ENCODE measurements at regions not wholly inside any gene's neighbourhood (a gene's known extent, or its start where the extent isn't known, plus 50 kb on each side); places are given as distances from the start of the nearest gene placed in this dataset.
"Not testable (repeated sequence)": the region's sequence is repeated elsewhere in the genome, so short reads cannot be mapped to it uniquely, and the experiment has no call there.

DNA sequence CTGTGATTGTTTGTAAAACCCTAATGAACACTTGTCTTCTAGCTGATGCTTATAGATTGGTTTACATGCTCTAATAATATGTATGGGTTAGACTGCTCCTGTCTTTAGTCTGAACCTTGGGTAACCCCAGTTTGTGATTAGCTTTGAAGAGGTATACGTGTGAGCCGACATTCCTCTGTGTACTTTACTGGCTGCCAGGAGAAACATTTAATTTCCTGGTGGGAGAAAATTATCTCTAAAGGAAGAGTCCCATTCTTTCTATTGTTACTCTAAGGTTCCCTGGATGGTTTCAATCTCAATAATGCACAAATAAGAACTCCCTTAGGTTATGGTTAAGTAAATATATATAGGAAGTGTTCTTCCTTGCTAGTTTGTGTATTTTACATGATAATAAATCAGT lies 143.6 kb upstream of the ZSWIM2 start:
- DNase-seq (ENCODE audit: low read depth, low spot score) = no peak

DNA sequence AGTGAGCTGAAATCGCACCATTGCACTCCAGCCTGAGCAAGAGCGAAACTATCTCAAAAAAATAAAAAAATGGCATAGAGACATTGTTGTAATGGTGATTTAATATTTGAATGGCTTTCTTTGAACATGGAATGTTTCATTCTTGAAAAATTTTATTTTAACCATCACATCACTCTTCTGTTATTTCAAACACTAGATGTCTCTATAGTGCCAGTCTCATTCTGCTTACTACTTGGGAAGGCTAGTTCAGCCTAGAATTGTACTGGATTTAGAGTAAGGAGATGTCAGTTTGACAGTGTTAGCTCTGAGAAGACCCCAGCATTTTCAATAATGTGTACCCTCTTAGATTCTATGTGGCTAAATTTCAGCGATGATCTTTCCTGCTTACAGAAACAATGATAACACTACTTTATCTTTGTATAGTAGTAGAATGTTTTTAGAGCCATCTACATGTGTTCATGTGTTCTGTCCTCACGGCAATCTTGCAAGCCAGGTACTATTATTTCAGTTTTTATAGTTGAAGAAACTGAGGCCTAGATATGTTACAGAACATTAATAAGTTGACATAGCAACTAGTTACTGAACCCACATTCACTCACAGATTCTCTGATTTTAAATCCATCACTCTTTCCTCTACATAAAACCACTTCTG lies 142.9 kb upstream of the ZSWIM2 start:
- DNase-seq (ENCODE audit: low read depth, low spot score) = no peak

DNA sequence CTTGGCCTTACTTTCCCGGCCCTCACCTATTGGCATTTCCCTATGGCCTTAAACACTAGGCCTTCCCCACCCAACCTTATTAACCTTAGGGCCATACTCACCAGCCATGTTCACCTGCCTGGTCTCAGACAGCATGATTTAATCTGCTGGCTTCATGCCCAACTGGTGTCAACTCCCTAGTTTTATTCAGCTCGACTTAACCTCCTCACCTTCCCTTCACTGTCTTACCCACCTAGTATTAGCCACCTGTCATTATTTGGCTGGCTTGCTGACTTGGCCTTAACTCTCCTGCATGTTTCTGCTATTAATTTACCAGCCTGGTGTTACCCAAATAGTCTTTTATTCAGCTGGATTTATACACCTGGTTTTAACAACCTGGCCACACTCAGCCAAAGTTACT lies 136.0 kb upstream of the ZSWIM2 start:
- DNase-seq (ENCODE audit: low read depth, low spot score) = no peak

DNA sequence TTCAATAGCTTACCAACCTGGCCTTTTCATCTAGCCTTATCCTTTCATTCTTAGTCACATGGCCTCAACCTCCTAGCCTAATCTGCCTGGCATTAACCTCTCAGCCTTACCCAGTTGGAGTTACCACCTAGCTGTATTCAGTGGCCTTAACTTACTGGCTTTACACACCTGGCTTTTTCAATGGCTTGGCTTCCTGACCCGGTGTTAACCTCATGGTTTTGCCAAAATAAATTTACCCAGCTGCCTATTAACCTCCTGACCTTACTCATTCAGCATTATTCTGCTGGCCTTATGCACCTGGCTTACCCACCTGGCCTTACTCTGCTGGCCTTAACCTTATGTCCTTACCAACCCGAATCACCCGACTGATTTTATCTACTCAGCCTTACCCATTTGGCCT lies 135.5 kb upstream of the ZSWIM2 start:
- DNase-seq (ENCODE audit: low read depth, low spot score) = no peak

DNA sequence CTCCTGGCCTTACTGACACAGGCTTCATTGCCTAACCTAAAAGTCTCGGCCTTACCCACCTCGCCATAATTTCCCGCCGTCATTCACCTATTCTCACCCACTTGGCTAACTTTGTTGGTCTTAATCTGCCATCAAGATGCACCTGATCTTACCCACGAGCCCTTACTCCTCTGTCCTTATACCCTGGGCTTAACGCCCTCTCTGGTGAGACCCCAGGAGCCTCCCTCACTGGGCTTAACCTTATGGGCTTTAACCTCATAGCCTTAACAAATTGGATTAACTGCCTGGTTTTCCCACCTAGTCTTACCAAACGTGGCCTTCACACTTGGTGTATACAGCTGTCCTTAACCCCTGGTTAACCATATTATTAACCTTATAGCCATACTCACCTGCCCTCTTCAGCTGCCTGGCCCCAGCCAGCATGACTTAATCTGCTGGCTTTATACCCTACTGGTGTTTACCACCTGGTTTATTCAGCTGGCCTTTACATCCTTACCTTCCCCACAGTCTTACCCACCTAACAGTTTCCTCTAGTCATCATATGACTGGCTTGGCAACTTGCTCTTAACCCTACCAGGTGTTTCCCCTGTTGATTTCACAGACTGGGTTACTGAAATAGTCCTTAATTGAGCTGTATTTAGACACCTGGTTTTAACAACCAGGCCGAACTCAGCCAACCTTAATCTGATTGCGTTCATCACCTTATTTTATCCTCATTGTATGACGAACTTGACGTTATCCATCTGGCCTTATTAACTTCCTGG lies 132.0 kb upstream of the ZSWIM2 start:
- no peak for DNase-seq (ENCODE audit: low read depth, low spot score)

DNA sequence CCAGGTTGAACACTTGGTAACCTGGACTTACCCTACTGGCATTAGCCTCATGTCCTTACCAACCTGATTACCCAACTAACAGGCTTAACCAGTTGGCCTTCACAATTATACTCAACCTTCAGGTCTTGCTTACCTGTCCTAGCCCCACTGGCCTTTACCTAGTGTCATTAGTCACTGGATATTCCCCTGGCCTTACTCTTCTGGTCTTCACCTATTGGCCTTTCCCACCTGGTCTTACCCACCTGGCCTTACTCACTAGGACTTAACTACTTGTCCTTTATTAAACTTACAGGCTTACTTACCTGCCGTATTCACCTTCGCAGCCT lies 131.1 kb upstream of the ZSWIM2 start:
- no peak for DNase-seq (ENCODE audit: low read depth, low spot score)

DNA sequence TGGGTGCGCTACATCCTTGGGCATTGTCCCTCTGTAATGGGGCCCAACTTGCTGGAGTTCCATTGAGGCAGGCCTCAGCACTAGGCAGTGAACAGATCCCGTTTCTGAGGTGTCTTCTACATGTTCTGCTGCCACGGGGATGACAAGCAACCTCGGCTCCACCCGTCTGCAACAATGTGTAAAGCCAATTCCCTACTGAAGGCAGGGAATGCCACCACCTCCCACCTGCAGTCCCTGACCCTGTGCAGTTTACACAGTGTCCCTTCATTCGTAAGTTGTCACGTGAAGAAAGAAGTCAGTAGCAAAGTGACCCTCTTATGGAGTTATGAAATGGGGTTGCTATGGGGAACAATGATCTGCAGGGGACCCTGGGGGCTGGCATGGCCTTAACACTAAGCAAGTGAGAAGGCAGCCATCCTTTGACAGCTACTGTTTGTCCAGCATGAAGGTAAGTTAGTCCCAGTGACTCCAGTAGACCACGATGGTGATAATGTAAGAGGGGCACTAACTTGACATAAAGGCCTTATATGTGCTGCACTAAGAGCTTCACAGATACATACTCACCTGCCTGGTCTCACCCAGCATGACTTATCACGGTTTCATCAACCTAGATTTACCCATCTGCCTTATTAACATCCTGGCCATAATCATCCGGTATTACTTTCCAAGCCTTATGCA lies 130.6 kb upstream of the ZSWIM2 start:
- DNase-seq (ENCODE audit: low read depth, low spot score) = no peak

DNA sequence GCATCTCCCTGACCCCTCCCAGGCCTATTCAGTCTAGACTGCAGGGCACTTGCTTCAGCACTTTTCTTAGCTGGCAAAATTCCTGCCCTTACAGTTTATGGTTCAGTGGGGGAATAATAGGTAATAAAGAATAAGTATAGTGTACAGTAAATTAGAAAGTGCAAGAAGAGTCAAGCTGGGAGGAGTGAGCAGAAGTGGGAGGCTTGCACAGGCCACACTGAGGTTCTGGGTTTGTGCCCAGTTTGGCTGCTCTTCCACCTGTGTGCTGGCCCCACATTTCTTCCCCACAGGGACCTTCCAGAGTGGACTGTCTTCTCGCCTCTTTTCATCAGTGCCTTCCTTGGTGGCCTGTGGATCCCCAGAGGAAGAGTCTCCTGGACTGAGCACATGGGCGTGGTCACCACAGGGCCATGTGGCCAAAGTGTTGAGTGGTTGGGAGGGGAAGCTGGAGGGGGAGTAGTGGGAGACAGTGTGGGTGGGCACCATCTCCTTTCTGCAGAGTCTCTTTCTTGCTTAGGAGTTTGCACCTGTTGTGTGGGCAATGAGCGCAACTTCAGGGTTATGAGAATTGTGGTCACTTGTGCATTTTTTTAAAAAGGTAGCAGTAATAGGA lies 128.6 kb upstream of the ZSWIM2 start:
- no peak for DNase-seq (ENCODE audit: low read depth, low spot score)

DNA sequence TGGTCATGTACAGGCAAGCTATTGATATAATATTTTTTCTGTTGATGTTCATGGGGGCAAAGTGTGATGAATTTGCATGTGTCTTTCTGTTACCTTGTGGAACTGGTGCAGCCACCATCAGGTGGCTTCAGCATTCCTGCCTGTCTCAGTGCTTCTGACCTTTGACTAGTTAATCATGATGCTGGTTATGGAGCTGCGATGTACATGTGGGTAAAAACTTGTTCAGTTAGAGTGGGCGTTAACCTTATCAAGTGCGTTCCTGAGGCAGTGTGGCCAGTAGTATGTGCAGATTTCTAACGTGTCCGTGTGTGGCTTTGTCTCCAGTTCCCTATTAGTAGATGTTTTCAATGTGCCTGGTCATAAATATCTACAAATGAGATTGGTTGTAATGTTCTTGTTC lies 127.4 kb upstream of the ZSWIM2 start:
- no peak for DNase-seq (ENCODE audit: low read depth, low spot score)

DNA sequence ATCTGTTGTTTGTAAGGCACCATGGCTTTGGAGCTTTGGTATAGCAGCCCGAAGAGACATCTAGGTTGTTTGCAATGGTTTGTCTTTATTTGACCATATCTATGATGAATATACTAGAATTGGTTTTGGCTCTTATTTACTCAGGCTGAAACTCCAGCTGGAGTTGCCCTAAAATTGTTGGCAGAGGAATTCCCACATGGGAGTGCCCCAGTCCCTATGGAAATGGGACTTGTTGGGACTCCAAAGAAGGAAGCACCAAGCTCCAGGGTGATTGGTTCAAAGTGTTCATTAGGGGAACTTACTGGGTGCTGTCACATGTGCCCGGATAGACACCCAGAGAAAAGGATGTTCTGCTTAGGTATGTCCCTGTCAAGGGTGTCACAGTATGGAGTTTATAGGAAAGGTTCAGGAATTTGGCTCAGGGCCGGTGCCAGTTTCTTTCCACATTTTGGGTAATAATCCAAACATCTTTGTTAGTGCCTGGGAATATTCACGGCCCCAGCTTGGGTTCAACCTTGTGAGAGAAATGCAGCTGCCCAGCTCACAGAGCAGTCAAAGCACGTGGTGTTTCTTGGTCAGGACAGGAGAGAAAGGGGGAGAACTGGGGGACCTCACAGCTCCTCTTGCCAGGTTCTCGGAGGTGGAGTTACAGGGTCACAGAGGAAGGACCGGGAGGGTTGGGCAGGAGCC lies 123.5 kb upstream of the ZSWIM2 start:
- no peak for DNase-seq (ENCODE audit: low read depth, low spot score)

DNA sequence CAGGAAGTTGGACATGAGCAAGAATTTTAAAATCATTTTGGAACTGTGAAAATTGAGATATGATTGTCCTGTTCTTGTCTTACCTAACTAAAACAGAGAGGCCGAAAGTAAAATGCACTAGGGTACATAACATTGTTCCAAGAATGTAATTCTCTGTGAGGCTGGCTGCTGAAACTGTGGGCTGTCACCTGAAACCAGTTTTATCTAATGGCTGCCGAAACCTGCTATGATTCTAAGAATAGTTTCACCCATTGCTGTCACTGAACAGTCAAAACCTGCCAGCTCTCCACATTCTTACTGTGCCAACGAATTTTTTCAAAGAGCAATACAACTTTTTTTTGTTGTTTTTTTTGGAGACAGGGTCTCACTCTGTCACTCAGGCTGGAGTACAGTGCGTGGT lies 119.3 kb upstream of the ZSWIM2 start:
- DNase-seq (ENCODE audit: low read depth, low spot score) = no peak

DNA sequence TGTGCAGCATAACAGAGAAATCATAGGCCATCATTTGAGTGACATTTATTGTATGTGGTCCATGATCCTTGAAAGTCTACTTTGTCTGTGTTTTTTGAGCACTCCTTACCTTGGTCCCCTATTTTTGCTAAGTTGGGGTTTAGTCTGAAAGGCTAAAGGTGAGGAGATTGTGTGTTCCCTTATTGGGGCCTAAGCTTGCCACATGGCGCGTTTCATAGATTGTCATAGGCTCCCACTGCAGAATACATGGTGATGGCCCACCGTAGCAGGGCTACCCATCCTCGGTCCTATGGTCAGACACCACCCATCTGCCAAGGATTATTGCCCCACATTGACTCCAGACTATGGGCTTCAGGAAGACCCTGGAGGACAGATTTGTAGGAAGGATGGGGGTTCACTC lies 117.0 kb upstream of the ZSWIM2 start:
- DNase-seq (ENCODE audit: low read depth, low spot score) = no peak

DNA sequence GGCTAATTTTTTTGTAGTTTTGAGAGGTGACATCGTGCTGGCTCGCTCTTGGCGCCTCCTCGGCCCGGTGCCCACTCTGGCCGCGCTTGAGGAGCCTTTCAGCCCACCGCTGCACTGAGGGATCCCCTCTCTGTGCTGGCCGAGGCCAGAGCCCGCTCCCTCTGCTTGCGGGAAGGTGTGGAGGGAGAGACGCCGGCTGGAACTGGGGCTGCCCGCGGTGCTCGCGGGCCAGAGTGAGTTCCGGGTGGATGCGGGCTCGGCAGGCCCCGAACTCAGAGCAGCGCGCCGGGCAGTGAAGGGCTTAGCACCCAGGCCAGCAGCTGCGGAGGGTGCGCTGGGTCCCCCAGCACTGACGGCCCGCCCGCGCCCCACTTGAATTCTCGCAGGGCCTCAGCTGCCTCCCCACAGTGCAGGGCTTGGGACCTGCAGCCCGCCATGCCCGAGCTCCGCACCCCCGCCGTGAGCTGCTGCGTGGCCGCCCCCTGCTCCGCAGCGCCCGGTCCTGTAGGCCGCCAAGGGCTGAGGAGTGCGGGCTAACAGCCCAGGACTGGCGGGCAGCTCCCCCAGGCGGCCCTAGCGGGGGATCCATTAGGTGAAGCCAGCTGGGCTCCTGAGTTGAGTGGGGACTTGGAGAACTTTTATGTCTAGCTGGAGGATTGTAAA lies 113.2 kb upstream of the ZSWIM2 start:
- no peak for DNase-seq (ENCODE audit: low read depth, low spot score)

DNA sequence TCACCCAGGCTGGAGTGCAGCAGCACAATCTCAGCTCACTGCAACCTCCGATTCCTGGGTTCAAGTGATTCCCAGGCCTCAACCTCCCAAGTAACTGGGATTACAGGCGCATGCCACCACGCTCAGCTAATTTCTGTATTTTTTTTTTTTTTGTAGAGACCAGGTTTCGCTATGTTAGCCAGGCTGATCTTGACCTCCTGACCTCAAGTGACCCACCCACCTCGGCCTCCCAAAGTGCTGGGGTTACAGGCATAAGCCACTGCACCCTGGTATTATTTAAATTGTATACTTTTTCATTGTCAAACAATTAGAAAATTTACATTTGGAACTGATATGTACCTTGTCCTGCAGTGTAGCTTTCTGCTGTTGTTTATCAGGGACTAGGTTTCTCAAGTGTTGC lies 111.3 kb upstream of the ZSWIM2 start:
- not testable (repeated sequence) for DNase-seq (ENCODE audit: low read depth, low spot score)

DNA sequence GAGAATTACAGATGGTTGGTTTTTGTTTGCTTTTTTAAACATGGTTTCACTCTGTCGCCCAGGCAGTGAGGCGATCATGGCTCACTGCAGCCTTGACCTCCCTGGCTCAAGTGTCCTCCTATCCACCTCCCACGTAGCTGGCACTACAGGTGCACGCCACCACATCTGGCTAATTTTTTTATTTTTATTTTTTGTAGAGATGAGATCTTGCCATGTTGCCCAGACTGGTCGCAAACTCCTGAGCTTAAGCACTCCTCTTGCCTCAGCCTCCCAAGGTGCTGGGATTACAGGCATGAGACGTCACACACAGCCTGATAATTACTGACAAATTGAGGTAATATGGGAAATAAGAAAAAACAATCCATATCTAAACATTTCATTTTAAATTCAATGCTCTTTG lies 110.5 kb upstream of the ZSWIM2 start:
- no peak for DNase-seq (ENCODE audit: low read depth, low spot score)

DNA sequence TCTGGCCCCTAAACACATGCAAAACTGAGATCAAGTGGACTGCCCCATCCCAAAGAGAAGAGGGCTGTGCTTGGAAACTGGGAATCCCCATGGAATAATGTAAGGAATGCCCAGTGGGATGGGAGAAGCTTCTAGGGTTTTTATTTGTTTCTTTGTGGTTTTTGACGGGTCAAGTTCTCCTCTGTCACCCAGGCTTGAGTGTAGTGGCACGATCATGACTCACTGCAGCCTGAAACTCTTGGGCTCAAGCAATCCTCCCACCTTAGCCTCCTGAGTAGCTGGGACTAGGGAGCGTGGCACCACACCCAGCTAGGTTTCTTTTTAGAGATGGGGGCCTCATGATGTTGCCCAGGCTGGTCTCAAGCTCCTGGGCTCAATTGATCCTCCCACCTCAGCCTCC lies 101.7 kb upstream of the ZSWIM2 start:
- DNase-seq (ENCODE audit: low read depth, low spot score) = no peak

DNA sequence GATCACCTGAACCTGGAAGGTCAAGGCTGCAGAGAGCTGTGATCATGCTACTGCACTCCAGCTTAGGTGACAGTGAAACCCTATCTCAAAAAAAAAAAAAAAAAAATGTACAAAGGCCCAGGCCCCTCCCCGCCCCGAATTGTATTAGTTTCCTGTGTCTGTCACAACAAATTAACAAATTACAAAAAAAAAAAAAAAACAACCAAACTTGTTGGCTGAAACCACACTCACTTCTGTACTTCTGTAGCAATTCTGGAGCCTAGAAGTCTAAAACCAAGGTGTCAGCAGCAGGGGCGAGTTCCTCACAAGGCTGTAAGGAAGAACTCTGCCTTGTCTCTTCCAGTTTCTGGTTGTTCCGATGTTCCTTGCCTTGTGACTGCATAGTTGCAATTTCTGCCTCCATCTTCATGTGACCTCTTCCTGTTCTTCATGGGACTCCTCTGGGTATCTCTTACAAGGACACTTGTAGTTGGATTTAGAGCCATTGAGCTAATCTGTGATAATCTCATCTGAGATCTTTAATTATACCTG lies 100.8 kb upstream of the ZSWIM2 start:
- DNase-seq (ENCODE audit: low read depth, low spot score) = no peak

DNA sequence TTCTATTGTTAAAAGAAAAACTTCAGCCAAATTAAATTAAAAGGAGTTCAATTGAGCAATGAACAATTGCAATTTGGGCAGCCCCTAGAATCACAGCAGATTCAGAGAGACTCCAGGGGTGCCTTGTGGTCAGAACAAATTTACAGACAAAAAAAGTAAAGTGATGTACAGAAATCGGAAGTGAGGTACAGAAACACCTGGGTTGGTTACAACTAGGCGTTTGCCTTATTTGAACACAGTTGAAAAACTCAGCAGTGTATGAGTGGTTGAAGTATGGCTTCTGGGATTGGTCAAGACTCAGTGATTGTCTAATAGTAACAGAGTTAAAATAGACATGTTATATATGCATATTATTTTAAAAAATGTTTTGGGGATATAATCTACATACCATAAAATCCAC lies 98.5 kb upstream of the ZSWIM2 start:
- DNase-seq (ENCODE audit: low read depth, low spot score) = no peak

DNA sequence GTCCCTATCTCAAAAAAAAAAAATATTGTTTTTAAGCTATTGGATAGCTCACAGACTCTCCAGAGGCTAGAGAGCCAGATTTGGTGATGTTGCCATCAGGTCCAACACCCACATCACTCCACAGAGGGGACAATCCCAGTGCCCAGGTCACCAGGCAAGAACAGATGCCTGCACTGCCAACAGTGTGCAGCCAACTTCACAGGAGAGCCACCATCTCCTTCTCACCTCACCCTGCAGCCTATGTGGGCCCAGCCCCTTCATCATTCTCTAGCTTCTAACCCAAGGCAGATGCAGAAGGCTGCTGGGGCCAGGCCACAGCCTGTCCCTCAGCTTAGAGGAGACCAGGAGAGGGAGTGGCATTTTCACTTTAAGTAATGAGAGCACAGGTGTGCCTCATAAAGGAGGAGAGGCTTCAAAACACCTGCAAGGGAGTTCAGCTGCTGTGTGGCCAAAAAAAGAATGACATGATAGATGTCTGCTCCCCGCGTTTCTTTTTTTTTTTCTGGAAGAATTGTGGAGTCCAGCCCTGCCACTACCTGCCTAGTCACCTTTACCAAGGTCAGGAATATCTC lies 98.0 kb upstream of the ZSWIM2 start:
- no peak for DNase-seq (ENCODE audit: low read depth, low spot score)

DNA sequence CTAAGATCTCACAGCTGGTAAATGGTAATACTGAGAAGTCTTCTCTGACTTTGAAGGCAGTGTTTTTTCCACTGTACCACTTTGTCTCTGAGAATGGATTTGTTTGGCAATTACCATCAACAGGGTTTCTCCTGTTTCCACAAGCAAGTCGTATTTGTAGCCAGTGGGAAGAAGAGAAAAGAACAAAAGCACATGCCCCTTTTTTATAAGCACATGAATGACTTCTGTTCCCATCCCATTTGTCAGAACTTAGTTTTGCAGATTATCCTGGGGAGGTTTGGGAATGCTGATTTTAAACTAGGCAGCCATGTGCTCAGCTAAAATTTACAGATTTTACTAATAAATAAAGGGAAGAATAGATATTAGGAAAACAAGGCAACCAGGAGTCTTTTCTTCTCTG lies 92.9 kb upstream of the ZSWIM2 start:
- DNase-seq (ENCODE audit: low read depth, low spot score) = no peak

DNA sequence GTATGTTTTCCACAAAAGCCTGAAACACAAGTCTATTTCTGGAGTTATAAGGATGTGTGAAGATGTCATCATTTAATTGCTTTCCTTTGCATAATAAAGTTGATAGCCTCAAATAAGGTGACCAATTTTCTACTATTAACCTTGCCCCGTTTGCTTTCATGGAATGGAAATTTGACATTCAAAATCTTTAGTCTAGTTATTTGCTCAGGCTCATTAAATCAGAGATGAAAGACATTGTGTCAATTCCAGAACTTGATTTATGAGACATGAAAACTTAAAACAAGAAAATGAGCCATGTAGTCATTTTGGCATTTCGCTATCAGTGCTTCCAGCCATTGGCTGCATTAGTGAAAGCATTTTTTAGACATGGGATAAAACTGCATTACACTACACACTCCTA lies 91.5 kb upstream of the ZSWIM2 start:
- DNase-seq (ENCODE audit: low read depth, low spot score) = no peak

All from smooth muscle cell of the brain vasculature (primary cell).